ENCODE measurements at regions not wholly inside any gene's neighbourhood (a gene's known extent, or its start where the extent isn't known, plus 50 kb on each side); places are given as distances from the start of the nearest gene placed in this dataset.

DNA sequence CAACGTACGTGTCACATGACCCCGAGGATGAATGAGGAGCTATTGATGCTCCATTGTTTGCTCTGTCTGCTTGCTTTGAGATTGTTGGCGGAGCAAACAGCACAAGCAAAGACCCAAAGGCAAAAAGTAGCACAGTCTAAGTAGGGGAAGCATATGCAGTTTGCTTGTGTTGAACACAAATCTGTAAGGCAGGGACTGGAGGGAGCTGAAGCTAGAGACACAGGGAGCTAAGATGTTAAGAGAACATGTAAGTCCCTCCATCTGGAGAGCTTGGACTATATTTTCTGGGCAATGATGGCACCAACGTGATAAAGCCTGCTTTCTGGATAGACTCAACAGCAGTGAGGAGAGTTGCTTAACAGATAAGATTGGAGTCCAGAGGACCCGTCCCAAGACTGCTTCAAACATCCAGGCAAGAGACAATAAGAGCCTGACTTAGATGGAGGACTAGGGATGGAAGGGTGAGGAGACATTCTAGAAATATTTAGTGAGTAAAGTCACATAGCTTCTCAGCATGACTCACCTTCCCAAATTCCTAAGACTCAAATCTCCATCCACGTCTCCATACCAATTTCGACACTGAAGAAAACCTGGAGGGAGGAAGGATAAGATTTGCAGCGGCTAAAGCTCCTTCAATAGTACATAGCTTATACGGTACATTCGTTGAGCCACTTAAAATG, 88.1 kb upstream of the KLF7 start:
- 79 to 89% (median 81%) methylated on average over 11 of the region's 11 CpGs for WGBS, 4 donors

DNA sequence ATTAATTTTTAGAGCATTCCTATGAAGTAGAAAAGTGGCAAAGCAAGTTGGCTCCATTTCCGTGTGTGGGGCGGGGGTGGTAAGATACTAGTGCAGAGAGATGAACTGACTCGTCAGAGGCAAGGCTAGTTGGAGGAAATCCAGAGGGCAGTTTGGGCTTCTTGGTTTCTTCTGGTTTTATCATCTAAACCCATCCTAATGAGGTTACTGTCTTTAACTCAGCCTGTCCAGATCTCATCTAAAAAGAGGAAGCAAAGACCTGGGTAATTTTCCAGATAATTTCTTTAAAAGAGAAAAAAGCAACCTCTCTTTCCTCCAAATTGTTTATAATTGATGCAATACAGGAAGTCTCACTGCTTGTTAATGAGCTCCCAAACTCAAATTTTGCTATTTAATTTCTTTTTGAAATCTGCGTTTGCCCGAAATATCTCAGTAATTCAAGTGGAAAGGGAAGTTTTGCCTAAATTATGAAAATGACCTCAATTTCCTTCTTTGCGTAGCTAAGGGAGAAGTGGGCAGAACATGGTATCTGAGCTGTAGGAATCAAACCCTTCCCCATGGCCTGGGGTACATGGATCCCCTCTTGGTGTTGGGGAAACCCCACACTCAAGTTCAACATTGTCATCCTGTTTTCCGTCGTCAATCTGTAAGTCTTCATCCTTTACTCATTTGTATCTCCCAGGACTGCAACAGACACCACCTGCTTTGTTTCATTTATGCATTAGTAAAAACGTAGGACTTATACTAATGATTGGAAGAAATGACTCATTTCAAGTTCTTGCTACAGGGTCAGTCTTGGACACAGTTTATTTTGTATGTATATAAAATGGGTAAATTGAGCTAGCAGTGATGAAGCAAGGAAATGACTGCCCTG, 89.1 kb upstream of the KLF7 start:
- H3K4me1 ChIP-seq (replicated peaks in 1 of 2) = peaks cover 18 to 19% of the 10 kb centered on the region in 2 donors
- WGBS, 4 donors = 62 to 70% (median 63%) methylated on average over 9 of the region's 9 CpGs
- H3K9me3 ChIP-seq (replicated peaks in 1 of 3) = no peaks in the 10 kb centered on the region
- intact Hi-C loops (cut with DNase I) = no loop called here
- DNase-seq = peak in 1 of 7 donors; percentile 29
- no peaks in the 10 kb centered on the region for H3K27me3 ChIP-seq
- no peaks in the 10 kb centered on the region for H3K36me3 ChIP-seq (replicated peaks in 1 of 2)
- H3K27ac ChIP-seq = peak overlapping the region in 1 of 5 donors; percentile 47
- no peak overlapping the region for H3K4me3 ChIP-seq
- no peak for TF ChIP-seq POLR2A (IDR thresholded peaks at IDR 0.05)
- TF ChIP-seq, protein P1, sequence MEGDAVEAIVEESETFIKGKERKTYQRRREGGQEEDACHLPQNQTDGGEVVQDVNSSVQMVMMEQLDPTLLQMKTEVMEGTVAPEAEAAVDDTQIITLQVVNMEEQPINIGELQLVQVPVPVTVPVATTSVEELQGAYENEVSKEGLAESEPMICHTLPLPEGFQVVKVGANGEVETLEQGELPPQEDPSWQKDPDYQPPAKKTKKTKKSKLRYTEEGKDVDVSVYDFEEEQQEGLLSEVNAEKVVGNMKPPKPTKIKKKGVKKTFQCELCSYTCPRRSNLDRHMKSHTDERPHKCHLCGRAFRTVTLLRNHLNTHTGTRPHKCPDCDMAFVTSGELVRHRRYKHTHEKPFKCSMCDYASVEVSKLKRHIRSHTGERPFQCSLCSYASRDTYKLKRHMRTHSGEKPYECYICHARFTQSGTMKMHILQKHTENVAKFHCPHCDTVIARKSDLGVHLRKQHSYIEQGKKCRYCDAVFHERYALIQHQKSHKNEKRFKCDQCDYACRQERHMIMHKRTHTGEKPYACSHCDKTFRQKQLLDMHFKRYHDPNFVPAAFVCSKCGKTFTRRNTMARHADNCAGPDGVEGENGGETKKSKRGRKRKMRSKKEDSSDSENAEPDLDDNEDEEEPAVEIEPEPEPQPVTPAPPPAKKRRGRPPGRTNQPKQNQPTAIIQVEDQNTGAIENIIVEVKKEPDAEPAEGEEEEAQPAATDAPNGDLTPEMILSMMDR (IDR thresholded peaks at IDR 0.05) = no peak

More for the DNA sequence above, 88.1 kb upstream of the KLF7 start:
- Histone ChIP-seq H3K36me3 (replicated peaks in 1 of 2) (no peaks in the 10 kb centered on the region), H3K9me3 (replicated peaks in 1 of 3) (no peaks in the 10 kb centered on the region), H3K27me3 (no peaks in the 10 kb centered on the region), H3K27ac (peak overlapping the region in 1 of 5 donors; percentile 47), H3K4me3 (no peak overlapping the region), H3K4me1 (replicated peaks in 1 of 2) (peaks cover 13% of the 10 kb centered on the region in 2 donors)
- DNase-seq = no peak
- intact Hi-C loops (cut with DNase I) = no loop called here
- TF ChIP-seq POLR2A (IDR thresholded peaks at IDR 0.05) = no peak
- TF ChIP-seq, protein P1 (IDR thresholded peaks at IDR 0.05) = no peak

DNA sequence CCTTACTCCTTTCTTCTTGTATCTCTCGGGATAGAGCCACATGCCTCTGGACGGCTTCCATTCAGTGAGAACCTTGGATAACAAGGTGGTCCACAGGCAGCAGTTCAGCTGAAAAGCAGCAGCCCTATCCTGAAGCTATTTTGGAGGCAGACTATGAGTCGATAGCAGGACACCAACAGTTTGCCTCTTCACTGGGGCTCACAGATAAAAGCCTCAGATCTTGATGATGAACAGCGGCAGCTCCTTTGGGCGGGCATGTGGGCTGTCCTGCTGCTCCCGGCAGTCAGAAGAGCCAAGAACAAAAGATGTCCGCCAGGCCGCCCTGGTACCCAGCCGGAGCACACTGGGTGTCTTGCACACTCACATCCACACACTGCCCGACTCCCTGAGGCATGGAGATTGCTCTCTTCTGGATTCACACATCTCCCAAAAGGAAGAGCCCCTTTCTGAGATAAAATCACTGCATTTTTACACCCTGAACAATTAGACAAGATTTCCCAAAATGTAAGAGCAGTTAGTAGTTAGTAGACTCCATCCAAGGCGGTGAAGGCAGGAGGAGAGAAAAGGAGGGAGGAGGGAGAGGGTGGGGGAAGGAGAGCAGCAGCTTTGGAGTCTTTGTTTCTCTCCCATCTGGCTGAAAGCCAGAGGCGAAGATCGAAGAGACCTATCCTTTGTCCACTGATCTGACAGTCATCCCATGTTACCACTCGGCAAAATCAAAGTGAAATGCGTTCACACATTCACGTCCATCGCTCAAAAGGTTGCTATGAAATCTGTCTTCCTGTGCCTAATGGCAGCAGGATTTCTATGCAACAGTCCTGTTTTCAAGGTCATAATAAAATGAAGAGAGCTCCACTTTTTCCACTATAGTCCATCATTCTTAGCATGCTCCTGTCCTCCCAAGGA, 90.1 kb upstream of the KLF7 start:
- Histone ChIP-seq H3K36me3 (replicated peaks in 1 of 2) (no peaks in the 10 kb centered on the region), H3K4me1 (replicated peaks in 1 of 2) (peaks cover 18 to 19% of the 10 kb centered on the region in 2 donors), H3K27me3 (no peaks in the 10 kb centered on the region), H3K9me3 (replicated peaks in 1 of 3) (no peaks in the 10 kb centered on the region), H3K4me3 (no peak overlapping the region), H3K27ac (no peak overlapping the region)
- DNase-seq = no peak
- WGBS, 4 donors = 87 to 93% (median 92%) methylated on average over 14 to 17 of the region's 17 CpGs
- intact Hi-C loops (cut with DNase I) = no loop called here
- TF ChIP-seq, protein P1 (IDR thresholded peaks at IDR 0.05) = no peak
- no peak for TF ChIP-seq POLR2A (IDR thresholded peaks at IDR 0.05)

All from adrenal gland (tissue), 9 donors.